ENCODE measurements at regions not wholly inside any gene's neighbourhood (a gene's known extent, or its start where the extent isn't known, plus 50 kb on each side); places are given as distances from the start of the nearest gene placed in this dataset.

- POLR2A ChIA-PET: no interaction called here
Measured at GRCh38 chr2:240292035-240292574, 143.4 kb upstream of the GPC1 start.

GRCh38 chr2:240292619-240293525, 142.6 kb upstream of the GPC1 start:
- DNase-seq (ENCODE audit: extremely low spot score): no peak
- ChIA-PET CTCF (no interaction called here), POLR2A (no interaction called here)
- TF ChIP-seq PKNOX1 (IDR thresholded peaks at IDR 0.05): no peak
- no peak for TF ChIP-seq TARDBP (IDR thresholded peaks at IDR 0.05)
- no peak for TF ChIP-seq SP1 (IDR thresholded peaks at IDR 0.05)
- no peak for TF ChIP-seq L3MBTL2 (conservative IDR thresholded peaks at IDR 0.05)
- TF ChIP-seq LEF1 (IDR thresholded peaks at IDR 0.05; ENCODE audit: borderline replicate concordance): no peak
- no peak for TF ChIP-seq SUZ12 (IDR thresholded peaks at IDR 0.05)
- no peak for TF ChIP-seq ARNT (IDR thresholded peaks at IDR 0.05)
- TF ChIP-seq BHLHE40 (IDR thresholded peaks at IDR 0.05; ENCODE audit: borderline replicate concordance): no peak
- no peak for TF ChIP-seq ELF4 (IDR thresholded peaks at IDR 0.05)
- no peak for TF ChIP-seq FOXM1 (IDR thresholded peaks at IDR 0.05; ENCODE audit: borderline replicate concordance)
- TF ChIP-seq CTBP1 (IDR thresholded peaks at IDR 0.05; ENCODE audit: borderline replicate concordance): no peak
- TF ChIP-seq FOXK2 (IDR thresholded peaks at IDR 0.05): no peak
- no peak for TF ChIP-seq FOXA1 (IDR thresholded peaks at IDR 0.05)
- no peak for TF ChIP-seq HDGF (IDR thresholded peaks at IDR 0.05; ENCODE audit: borderline replicate concordance)
- TF ChIP-seq ZNF384 (IDR thresholded peaks at IDR 0.05): no peak
- no peak for TF ChIP-seq NFRKB (IDR thresholded peaks at IDR 0.05)

More at GRCh38 chr2:240292035-240292574, 143.4 kb upstream of the GPC1 start:
- no peak for DNase-seq (ENCODE audit: extremely low spot score)
- TF ChIP-seq NFRKB (IDR thresholded peaks at IDR 0.05) (no peak), SP1 (IDR thresholded peaks at IDR 0.05) (no peak), ZNF384 (IDR thresholded peaks at IDR 0.05) (no peak), FOXM1 (IDR thresholded peaks at IDR 0.05; ENCODE audit: borderline replicate concordance) (no peak), CTBP1 (IDR thresholded peaks at IDR 0.05; ENCODE audit: borderline replicate concordance) (no peak), ELF4 (IDR thresholded peaks at IDR 0.05) (no peak), PKNOX1 (IDR thresholded peaks at IDR 0.05) (no peak), TARDBP (IDR thresholded peaks at IDR 0.05) (no peak), HDGF (IDR thresholded peaks at IDR 0.05; ENCODE audit: borderline replicate concordance) (no peak), BHLHE40 (IDR thresholded peaks at IDR 0.05; ENCODE audit: borderline replicate concordance) (no peak), FOXK2 (IDR thresholded peaks at IDR 0.05) (no peak), ARNT (IDR thresholded peaks at IDR 0.05) (no peak), FOXA1 (IDR thresholded peaks at IDR 0.05) (no peak), LEF1 (IDR thresholded peaks at IDR 0.05; ENCODE audit: borderline replicate concordance) (no peak), L3MBTL2 (conservative IDR thresholded peaks at IDR 0.05) (no peak), SUZ12 (IDR thresholded peaks at IDR 0.05) (no peak)
- CTCF ChIA-PET: no interaction called here

GRCh38 chr2:240293557-240294461, 141.7 kb upstream of the GPC1 start:
- TF ChIP-seq BHLHE40 (IDR thresholded peaks at IDR 0.05; ENCODE audit: borderline replicate concordance): no peak
- no peak for TF ChIP-seq HDGF (IDR thresholded peaks at IDR 0.05; ENCODE audit: borderline replicate concordance)
- TF ChIP-seq SP1 (IDR thresholded peaks at IDR 0.05): no peak
- no peak for TF ChIP-seq CTBP1 (IDR thresholded peaks at IDR 0.05; ENCODE audit: borderline replicate concordance)
- DNase-seq (ENCODE audit: extremely low spot score): no peak
- POLR2A ChIA-PET: no interaction called here
- CTCF ChIA-PET: no interaction called here

GRCh38 chr2:240294514-240294913, 140.9 kb upstream of the GPC1 start:
- no peak for TF ChIP-seq TARDBP (IDR thresholded peaks at IDR 0.05)
- TF ChIP-seq FOXM1 (IDR thresholded peaks at IDR 0.05; ENCODE audit: borderline replicate concordance): no peak
- no peak for TF ChIP-seq ARNT (IDR thresholded peaks at IDR 0.05)
- TF ChIP-seq CTBP1 (IDR thresholded peaks at IDR 0.05; ENCODE audit: borderline replicate concordance): no peak
- TF ChIP-seq ELF4 (IDR thresholded peaks at IDR 0.05): no peak
- no peak for TF ChIP-seq BHLHE40 (IDR thresholded peaks at IDR 0.05; ENCODE audit: borderline replicate concordance)
- no peak for TF ChIP-seq SUZ12 (IDR thresholded peaks at IDR 0.05)
- TF ChIP-seq PKNOX1 (IDR thresholded peaks at IDR 0.05): no peak
- no peak for TF ChIP-seq NFRKB (IDR thresholded peaks at IDR 0.05)
- TF ChIP-seq HDGF (IDR thresholded peaks at IDR 0.05; ENCODE audit: borderline replicate concordance): no peak
- no peak for TF ChIP-seq FOXA1 (IDR thresholded peaks at IDR 0.05)
- TF ChIP-seq ZNF384 (IDR thresholded peaks at IDR 0.05): no peak
- no peak for TF ChIP-seq SP1 (IDR thresholded peaks at IDR 0.05)
- no peak for TF ChIP-seq FOXK2 (IDR thresholded peaks at IDR 0.05)
- TF ChIP-seq L3MBTL2 (conservative IDR thresholded peaks at IDR 0.05): no peak
- no peak for TF ChIP-seq LEF1 (IDR thresholded peaks at IDR 0.05; ENCODE audit: borderline replicate concordance)
- POLR2A ChIA-PET: no interaction called here
- CTCF ChIA-PET: no interaction called here
- no peak for DNase-seq (ENCODE audit: extremely low spot score)
